ENCODE measurements at regions not wholly inside any gene's neighbourhood (a gene's known extent, or its start where the extent isn't known, plus 50 kb on each side); places are given as distances from the start of the nearest gene placed in this dataset.

GRCh38 chr2:133837441-133838094, 269.3 kb upstream of the NCKAP5 start:
- Histone ChIP-seq H3K4me1 (ENCODE audit: control insufficient read depth, insufficient read depth, low read length) (peaks cover 28% of the 10 kb centered on the region), H2AK5ac (ENCODE audit: low read depth, low read length) (peak overlapping the region; percentile 99), H2AFZ (replicated peaks; ENCODE audit: low read length, poor library complexity) (peak overlapping the region; percentile 63), H3K27ac (ENCODE audit: insufficient read depth, low read length) (peak overlapping the region; percentile 52), H3K18ac (ENCODE audit: low read depth, low read length) (peak overlapping the region; percentile 54), H3K36me3 (ENCODE audit: control insufficient read depth, insufficient read depth, low read length) (no peaks in the 10 kb centered on the region), H2BK20ac (ENCODE audit: low read depth, low read length) (peak overlapping the region; percentile 68), H4K91ac (ENCODE audit: insufficient read depth, low read depth, low read length) (peak overlapping the region; percentile 95), H2BK5ac (ENCODE audit: low read depth, low read length, poor library complexity, severe bottlenecking) (peak overlapping the region; percentile 89), H2AK9ac (replicated peaks; ENCODE audit: low read depth, low read length, poor library complexity) (peak overlapping the region; percentile 92), H3K9me1 (ENCODE audit: insufficient read depth, low read length) (peaks cover 32% of the 10 kb centered on the region), H3K9ac (ENCODE audit: low read depth, low read length) (no peak overlapping the region), H4K5ac (ENCODE audit: low read depth, low read length) (peak overlapping the region; percentile 80), H2BK120ac (ENCODE audit: low read depth, low read length) (peak overlapping the region; percentile 96), H3K27me3 (ENCODE audit: control insufficient read depth, insufficient read depth, low read length) (no peaks in the 10 kb centered on the region), H4K8ac (ENCODE audit: low read depth in 2 of 2, low read length in 2 of 2) (peak overlapping the region; percentile 88 to 93), H3K23ac (ENCODE audit: low read depth, low read length) (peak overlapping the region; percentile 21; the same call in 1 of the 2 replicates), H3K56ac (ENCODE audit: extremely low read depth, insufficient read depth, low read length) (peak overlapping the region; percentile 16; the same call in 1 of the 2 replicates), H4K20me1 (ENCODE audit: insufficient read depth, low read length) (no peaks in the 10 kb centered on the region), H3K4ac (ENCODE audit: low read depth, low read length) (peak overlapping the region; percentile 90), H3K14ac (replicated peaks; ENCODE audit: low read depth, low read length) (peak overlapping the region; percentile 79), H3K79me1 (ENCODE audit: low read depth in 1 of 2, low read length in 2 of 2) (peaks cover 0 to 32% of the 10 kb centered on the region in 2 experiments; a peak in 2 of 4 replicates), H3K4me3 (ENCODE audit: insufficient read depth, low read depth, low read length) (no peak overlapping the region), H2BK15ac (ENCODE audit: low read depth, low read length) (peak overlapping the region; percentile 97), H3K9me3 (ENCODE audit: control insufficient read depth, insufficient read depth, low read length) (peaks cover 4% of the 10 kb centered on the region), H3K4me2 (ENCODE audit: low read depth, low read length) (no peak overlapping the region)
- no peak for TF ChIP-seq SMC3 (IDR thresholded peaks at IDR 0.05; ENCODE audit: low read depth, low read length)
- TF ChIP-seq MAZ (IDR thresholded peaks at IDR 0.05; ENCODE audit: borderline replicate concordance, low read depth, low read length), result no peak
- TF ChIP-seq CHD1 (IDR thresholded peaks at IDR 0.05; ENCODE audit: low read depth, low read length), result no peak
- TF ChIP-seq CEBPB (IDR thresholded peaks at IDR 0.05; ENCODE audit: low read depth, low read length), result no peak
- TF ChIP-seq RCOR1 (IDR thresholded peaks at IDR 0.05; ENCODE audit: insufficient replicate concordance, low read length), result no peak
- no peak for TF ChIP-seq POLR2A (IDR thresholded peaks at IDR 0.05; ENCODE audit: low read depth, low read length)
- no peak for TF ChIP-seq BHLHE40 (IDR thresholded peaks at IDR 0.05; ENCODE audit: low read depth, low read length)
- no peak for TF ChIP-seq FOS (IDR thresholded peaks at IDR 0.05; ENCODE audit: low read depth, low read length)
- no peak for TF ChIP-seq RFX5 (IDR thresholded peaks at IDR 0.05; ENCODE audit: low read depth, low read length)
- TF ChIP-seq NFE2L2 (IDR thresholded peaks at IDR 0.05; ENCODE audit: low read depth, low read length), result no peak
- TF ChIP-seq ELK1 (IDR thresholded peaks at IDR 0.05; ENCODE audit: borderline replicate concordance, low read depth, low read length), result no peak
- no peak for TF ChIP-seq USF2 (IDR thresholded peaks at IDR 0.05; ENCODE audit: low read depth, low read length)
- no peak for TF ChIP-seq RAD21 (IDR thresholded peaks at IDR 0.05; ENCODE audit: low read length)
- TF ChIP-seq CTCF (conservative IDR thresholded peaks at IDR 0.05; ENCODE audit: low read depth, low read length), result no peak
- TF ChIP-seq MXI1 (IDR thresholded peaks at IDR 0.05; ENCODE audit: borderline replicate concordance, low read depth, low read length), result no peak
- no peak for TF ChIP-seq MAFK (IDR thresholded peaks at IDR 0.05; ENCODE audit: low read depth, low read length)
- DNase-seq, result peak; percentile 91
- no CpG with 5 or more reads among the region's 6 CpGs for WGBS, 2 experiments (ENCODE audit: extremely low coverage in 2 of 2, insufficient read length in 1 of 2)
- dilution Hi-C loops (cut with HindIII; ENCODE audit: low sequenced_read_pairs, unreplicated experiment), result no loop called here
- intact Hi-C loops (cut with micrococcal nuclease), result no loop called here
- BruUV-seq (replicated peaks), result no TSS peak
- in situ Hi-C loops (cut with MboI; ENCODE audit: low sequenced_read_pairs), result loop anchor here (25.0 kb wide), 1 partner anchor 1175 kb away; the partner anchor contains the start of gene LYPD1
- ChIA-PET POLR2A (ENCODE audit: unreplicated experiment) (no interaction called here), CTCF (interaction anchor here (1.1 kb wide), 1 partner anchor 48 kb away, joined by 4 read pairs; no protein-coding TSS in a partner anchor)
- ATAC-seq (ENCODE audit: low read depth), result peak; percentile 22
